H1 (cell line): ENCODE measurements at regions not wholly inside any gene's neighbourhood (a gene's known extent, or its start where the extent isn't known, plus 50 kb on each side); places are given as distances from the start of the nearest gene placed in this dataset.

ENCODE experiments used
- ASH2L ChIP-seq: fragments of 200-600, 300-600 bp; sonication (generic); IDR thresholded peaks from one replicate; pipeline ENCODE4 v1.7.1; 2017; ENCODE audit warnings: low read length
- EZH2 ChIP-seq: fragments of 200-600 bp; sonication (generic); IDR thresholded peaks from 2 replicates; pipeline ENCODE4 v1.7.1; 2012; ENCODE audit warnings: low read depth, mild to moderate bottlenecking, moderate library complexity, low read length, inconsistent platforms; ENCODE audit not compliant: severe bottlenecking
- TF ChIP-seq, protein P1 (sequence below): fragments of 300-600 bp; sonication (generic); IDR thresholded peaks from 2 replicates; pipeline ENCODE4 v1.7.1; 2012; ENCODE audit warnings: low read length, moderate library complexity, mild to moderate bottlenecking, inconsistent platforms; ENCODE audit not compliant: insufficient replicate concordance

DNA sequence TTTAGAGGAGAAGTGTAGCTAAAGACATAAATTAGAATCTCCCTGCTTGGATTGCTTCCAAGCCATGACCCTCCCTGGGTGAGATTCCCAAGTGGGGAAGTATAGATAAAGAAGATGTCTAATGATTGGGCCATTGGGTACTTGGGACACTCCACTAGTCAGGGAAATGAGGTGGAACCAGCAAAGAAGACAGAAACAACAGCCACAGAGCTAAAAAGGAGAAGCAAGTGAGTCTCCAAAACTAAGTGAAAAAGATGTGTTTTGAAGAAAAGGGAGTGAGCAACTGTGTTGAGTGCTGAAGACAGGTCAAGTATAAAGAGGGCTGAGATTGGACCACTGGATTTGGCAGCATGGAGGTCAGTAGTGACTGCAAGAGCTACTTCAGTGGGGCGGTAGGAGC is 61.2 kb upstream of the FOXN2 start (continued):
- TF ChIP-seq, protein P1, sequence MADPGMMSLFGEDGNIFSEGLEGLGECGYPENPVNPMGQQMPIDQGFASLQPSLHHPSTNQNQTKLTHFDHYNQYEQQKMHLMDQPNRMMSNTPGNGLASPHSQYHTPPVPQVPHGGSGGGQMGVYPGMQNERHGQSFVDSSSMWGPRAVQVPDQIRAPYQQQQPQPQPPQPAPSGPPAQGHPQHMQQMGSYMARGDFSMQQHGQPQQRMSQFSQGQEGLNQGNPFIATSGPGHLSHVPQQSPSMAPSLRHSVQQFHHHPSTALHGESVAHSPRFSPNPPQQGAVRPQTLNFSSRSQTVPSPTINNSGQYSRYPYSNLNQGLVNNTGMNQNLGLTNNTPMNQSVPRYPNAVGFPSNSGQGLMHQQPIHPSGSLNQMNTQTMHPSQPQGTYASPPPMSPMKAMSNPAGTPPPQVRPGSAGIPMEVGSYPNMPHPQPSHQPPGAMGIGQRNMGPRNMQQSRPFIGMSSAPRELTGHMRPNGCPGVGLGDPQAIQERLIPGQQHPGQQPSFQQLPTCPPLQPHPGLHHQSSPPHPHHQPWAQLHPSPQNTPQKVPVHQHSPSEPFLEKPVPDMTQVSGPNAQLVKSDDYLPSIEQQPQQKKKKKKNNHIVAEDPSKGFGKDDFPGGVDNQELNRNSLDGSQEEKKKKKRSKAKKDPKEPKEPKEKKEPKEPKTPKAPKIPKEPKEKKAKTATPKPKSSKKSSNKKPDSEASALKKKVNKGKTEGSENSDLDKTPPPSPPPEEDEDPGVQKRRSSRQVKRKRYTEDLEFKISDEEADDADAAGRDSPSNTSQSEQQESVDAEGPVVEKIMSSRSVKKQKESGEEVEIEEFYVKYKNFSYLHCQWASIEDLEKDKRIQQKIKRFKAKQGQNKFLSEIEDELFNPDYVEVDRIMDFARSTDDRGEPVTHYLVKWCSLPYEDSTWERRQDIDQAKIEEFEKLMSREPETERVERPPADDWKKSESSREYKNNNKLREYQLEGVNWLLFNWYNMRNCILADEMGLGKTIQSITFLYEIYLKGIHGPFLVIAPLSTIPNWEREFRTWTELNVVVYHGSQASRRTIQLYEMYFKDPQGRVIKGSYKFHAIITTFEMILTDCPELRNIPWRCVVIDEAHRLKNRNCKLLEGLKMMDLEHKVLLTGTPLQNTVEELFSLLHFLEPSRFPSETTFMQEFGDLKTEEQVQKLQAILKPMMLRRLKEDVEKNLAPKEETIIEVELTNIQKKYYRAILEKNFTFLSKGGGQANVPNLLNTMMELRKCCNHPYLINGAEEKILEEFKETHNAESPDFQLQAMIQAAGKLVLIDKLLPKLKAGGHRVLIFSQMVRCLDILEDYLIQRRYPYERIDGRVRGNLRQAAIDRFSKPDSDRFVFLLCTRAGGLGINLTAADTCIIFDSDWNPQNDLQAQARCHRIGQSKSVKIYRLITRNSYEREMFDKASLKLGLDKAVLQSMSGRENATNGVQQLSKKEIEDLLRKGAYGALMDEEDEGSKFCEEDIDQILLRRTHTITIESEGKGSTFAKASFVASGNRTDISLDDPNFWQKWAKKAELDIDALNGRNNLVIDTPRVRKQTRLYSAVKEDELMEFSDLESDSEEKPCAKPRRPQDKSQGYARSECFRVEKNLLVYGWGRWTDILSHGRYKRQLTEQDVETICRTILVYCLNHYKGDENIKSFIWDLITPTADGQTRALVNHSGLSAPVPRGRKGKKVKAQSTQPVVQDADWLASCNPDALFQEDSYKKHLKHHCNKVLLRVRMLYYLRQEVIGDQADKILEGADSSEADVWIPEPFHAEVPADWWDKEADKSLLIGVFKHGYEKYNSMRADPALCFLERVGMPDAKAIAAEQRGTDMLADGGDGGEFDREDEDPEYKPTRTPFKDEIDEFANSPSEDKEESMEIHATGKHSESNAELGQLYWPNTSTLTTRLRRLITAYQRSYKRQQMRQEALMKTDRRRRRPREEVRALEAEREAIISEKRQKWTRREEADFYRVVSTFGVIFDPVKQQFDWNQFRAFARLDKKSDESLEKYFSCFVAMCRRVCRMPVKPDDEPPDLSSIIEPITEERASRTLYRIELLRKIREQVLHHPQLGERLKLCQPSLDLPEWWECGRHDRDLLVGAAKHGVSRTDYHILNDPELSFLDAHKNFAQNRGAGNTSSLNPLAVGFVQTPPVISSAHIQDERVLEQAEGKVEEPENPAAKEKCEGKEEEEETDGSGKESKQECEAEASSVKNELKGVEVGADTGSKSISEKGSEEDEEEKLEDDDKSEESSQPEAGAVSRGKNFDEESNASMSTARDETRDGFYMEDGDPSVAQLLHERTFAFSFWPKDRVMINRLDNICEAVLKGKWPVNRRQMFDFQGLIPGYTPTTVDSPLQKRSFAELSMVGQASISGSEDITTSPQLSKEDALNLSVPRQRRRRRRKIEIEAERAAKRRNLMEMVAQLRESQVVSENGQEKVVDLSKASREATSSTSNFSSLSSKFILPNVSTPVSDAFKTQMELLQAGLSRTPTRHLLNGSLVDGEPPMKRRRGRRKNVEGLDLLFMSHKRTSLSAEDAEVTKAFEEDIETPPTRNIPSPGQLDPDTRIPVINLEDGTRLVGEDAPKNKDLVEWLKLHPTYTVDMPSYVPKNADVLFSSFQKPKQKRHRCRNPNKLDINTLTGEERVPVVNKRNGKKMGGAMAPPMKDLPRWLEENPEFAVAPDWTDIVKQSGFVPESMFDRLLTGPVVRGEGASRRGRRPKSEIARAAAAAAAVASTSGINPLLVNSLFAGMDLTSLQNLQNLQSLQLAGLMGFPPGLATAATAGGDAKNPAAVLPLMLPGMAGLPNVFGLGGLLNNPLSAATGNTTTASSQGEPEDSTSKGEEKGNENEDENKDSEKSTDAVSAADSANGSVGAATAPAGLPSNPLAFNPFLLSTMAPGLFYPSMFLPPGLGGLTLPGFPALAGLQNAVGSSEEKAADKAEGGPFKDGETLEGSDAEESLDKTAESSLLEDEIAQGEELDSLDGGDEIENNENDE, result no peak
- TF ChIP-seq ASH2L (no peak), EZH2 (no peak)
